ENCODE measurements at regions not wholly inside any gene's neighbourhood (a gene's known extent, or its start where the extent isn't known, plus 50 kb on each side); places are given as distances from the start of the nearest gene placed in this dataset.

GRCh38 chr18:41009926-41010325 lies 945.1 kb upstream of the PIK3C3 start:
- no peak for DNase-seq

- no peak for DNase-seq
Measured at GRCh38 chr18:41004324-41004723, 950.7 kb upstream of the PIK3C3 start.

GRCh38 chr18:40995529-40995928 lies 959.5 kb upstream of the PIK3C3 start:
- DNase-seq, result no peak

GRCh38 chr18:40993363-40993762 lies 961.7 kb upstream of the PIK3C3 start:
- no peak for DNase-seq

GRCh38 chr18:40987581-40987980 lies 967.5 kb upstream of the PIK3C3 start:
- DNase-seq, result no peak

GRCh38 chr18:40985436-40985835 lies 969.6 kb upstream of the PIK3C3 start:
- DNase-seq, result no peak

- DNase-seq, result no peak
Measured at GRCh38 chr18:40984856-40985255, 970.2 kb upstream of the PIK3C3 start.

GRCh38 chr18:40983835-40984234 lies 971.2 kb upstream of the PIK3C3 start:
- no peak for DNase-seq

GRCh38 chr18:40980171-40980570 lies 974.9 kb upstream of the PIK3C3 start:
- DNase-seq, result no peak

- no peak for DNase-seq
Measured at GRCh38 chr18:40976050-40976449, 979.0 kb upstream of the PIK3C3 start.

GRCh38 chr18:40974448-40974847 lies 980.6 kb upstream of the PIK3C3 start:
- DNase-seq, result no peak

GRCh38 chr18:40962784-40963183 lies 992.2 kb upstream of the PIK3C3 start:
- no peak for DNase-seq

GRCh38 chr18:40957533-40958070 lies 997.4 kb upstream of the PIK3C3 start:
- no peak for DNase-seq

- DNase-seq, result no peak
Measured at GRCh38 chr18:40956213-40956612, 998.8 kb upstream of the PIK3C3 start.

- no peak for DNase-seq
Measured at GRCh38 chr18:40955351-40955750, 999.7 kb upstream of the PIK3C3 start.

- DNase-seq, result peak; percentile 55
Measured at GRCh38 chr18:40949114-40949950, 1005.7 kb upstream of the PIK3C3 start.

- DNase-seq, result no peak
Measured at GRCh38 chr18:40944576-40944975, 1010.5 kb upstream of the PIK3C3 start.

GRCh38 chr18:40939656-40940515 lies 1015.1 kb upstream of the PIK3C3 start:
- DNase-seq, result no peak

GRCh38 chr18:40938615-40939014 lies 1016.4 kb upstream of the PIK3C3 start:
- no peak for DNase-seq

GRCh38 chr18:40937386-40937785 lies 1017.6 kb upstream of the PIK3C3 start:
- DNase-seq, result no peak

- DNase-seq, result no peak
Measured at GRCh38 chr18:40935423-40935822, 1019.6 kb upstream of the PIK3C3 start.

- no peak for DNase-seq
Measured at GRCh38 chr18:40932862-40933261, 1022.2 kb upstream of the PIK3C3 start.

- no peak for DNase-seq
Measured at GRCh38 chr18:40930211-40930882, 1024.7 kb upstream of the PIK3C3 start.

Data from NCI-H1092 treated with DMSO at 0.1 percent for 48 hours (cell line).